IMR-90 (cell line): ENCODE measurements at regions not wholly inside any gene's neighbourhood (a gene's known extent, or its start where the extent isn't known, plus 50 kb on each side); places are given as distances from the start of the nearest gene placed in this dataset.

ENCODE experiments used
- ATAC-seq: fragments of 200-7000 bp; cut with Tn5 transposase; 2 replicates; pipeline ENCODE4 v1.9.1; 2020; ENCODE audit warnings: low read depth, mild to moderate bottlenecking, moderate library complexity
- BruUV-seq: library from RNA; stranded (reverse); fragments of 400-500 nt; replicated peaks from 2 replicates; lab custom pipeline; 2021; lab: Mats Ljungman, UMichigan
- CTCF ChIA-PET: fragments of 300-600 bp; formaldehyde crosslinking; extraction: SDS; loops from one replicate; lab custom pipeline; 2021; ENCODE audit warnings: antibody characterized with exemption; lab: Yijun Ruan, JAX
- POLR2A ChIA-PET: fragments of 300-600 bp; sonication (Branson Sonifier 250); formaldehyde crosslinking; loops from one replicate; lab custom pipeline; 2022; ENCODE audit warnings: antibody characterized with exemption; ENCODE audit not compliant: unreplicated experiment; lab: Charles Lee
- DNase-seq: peaks from one replicate; pipeline ENCODE4 v3.0.0; 2013
- H2AFZ ChIP-seq: replicated peaks from 2 replicates; pipeline ENCODE3; 2013; ENCODE audit warnings: low read length, mild to moderate bottlenecking; ENCODE audit not compliant: poor library complexity
- H2AK5ac ChIP-seq: 2 replicates; pipeline ENCODE4 v1.6.1; 2013; ENCODE audit warnings: low read depth, low read length, inconsistent platforms
- H2AK9ac ChIP-seq: replicated peaks from 2 replicates; pipeline ENCODE3; 2013; ENCODE audit warnings: mild to moderate bottlenecking, low read depth, low read length, moderate library complexity; ENCODE audit not compliant: poor library complexity
- H2BK120ac ChIP-seq: 2 replicates; pipeline ENCODE4 v1.6.1; 2013; ENCODE audit warnings: low read depth, low read length, inconsistent platforms
- H2BK15ac ChIP-seq: 3 replicates; pipeline ENCODE4 v1.6.1; 2013; ENCODE audit warnings: low read depth, low read length, inconsistent platforms
- H2BK20ac ChIP-seq: 2 replicates; pipeline ENCODE4 v1.6.1; 2013; ENCODE audit warnings: low read depth, mild to moderate bottlenecking, inconsistent platforms, low read length, moderate library complexity
- H2BK5ac ChIP-seq: 2 replicates; pipeline ENCODE4 v1.6.1; 2013; ENCODE audit warnings: mild to moderate bottlenecking, low read depth, low read length, inconsistent platforms; ENCODE audit not compliant: poor library complexity, severe bottlenecking
- H3K14ac ChIP-seq: replicated peaks from 2 replicates; pipeline ENCODE4 v1.6.1; 2013; ENCODE audit warnings: low read depth, low read length, inconsistent platforms
- H3K18ac ChIP-seq: 2 replicates; pipeline ENCODE4 v1.6.1; 2013; ENCODE audit warnings: low read depth, low read length, control low read depth
- H3K23ac ChIP-seq: 2 replicates; pipeline ENCODE4 v1.6.1; 2013; ENCODE audit warnings: low read depth, low read length, inconsistent platforms
- H3K27ac ChIP-seq: 2 replicates; pipeline ENCODE4 v1.5.1; 2013; ENCODE audit warnings: mild to moderate bottlenecking, control low read depth, low read length; ENCODE audit not compliant: insufficient read depth
- H3K27me3 ChIP-seq: 2 replicates; pipeline ENCODE4 v1.6.1; 2013; ENCODE audit warnings: low read length; ENCODE audit not compliant: control insufficient read depth, insufficient read depth
- H3K36me3 ChIP-seq: 2 replicates; pipeline ENCODE4 v1.6.1; 2013; ENCODE audit warnings: low read length, mixed read lengths; ENCODE audit not compliant: control insufficient read depth, insufficient read depth
- H3K4ac ChIP-seq: 2 replicates; pipeline ENCODE4 v1.6.1; 2013; ENCODE audit warnings: low read depth, low read length, inconsistent platforms
- H3K4me1 ChIP-seq: 2 replicates; pipeline ENCODE4 v1.6.1; 2013; ENCODE audit warnings: low read length, mixed read lengths; ENCODE audit not compliant: control insufficient read depth, insufficient read depth
- H3K4me2 ChIP-seq: 2 replicates; pipeline ENCODE4 v1.6.1; 2013; ENCODE audit warnings: low read depth, mild to moderate bottlenecking, control low read depth, low read length, moderate library complexity
- H3K4me3 ChIP-seq: 2 replicates; pipeline ENCODE4 v1.5.1; 2013; ENCODE audit warnings: low read depth, mild to moderate bottlenecking, control low read depth, low read length, moderate library complexity; ENCODE audit not compliant: insufficient read depth
- H3K56ac ChIP-seq: 2 replicates; pipeline ENCODE4 v1.6.1; 2013; ENCODE audit warnings: low read length, inconsistent platforms; ENCODE audit not compliant: insufficient read depth; ENCODE audit errors: extremely low read depth
- H3K79me1 ChIP-seq, 2 experiments: 2 replicates each; pipeline ENCODE4 v1.6.1; 2013; ENCODE audit warnings: low read length in 2 of 2, inconsistent platforms in 1 of 2, low read depth in 1 of 2
- H3K9ac ChIP-seq: 2 replicates; pipeline ENCODE4 v1.6.1; 2013; ENCODE audit warnings: low read depth, low read length, control low read depth
- H3K9me1 ChIP-seq: 2 replicates; pipeline ENCODE4 v1.6.1; 2013; ENCODE audit warnings: low read length, inconsistent platforms; ENCODE audit not compliant: insufficient read depth
- H3K9me3 ChIP-seq: 2 replicates; pipeline ENCODE4 v1.6.1; 2013; ENCODE audit warnings: low read length; ENCODE audit not compliant: control insufficient read depth, insufficient read depth
- H4K20me1 ChIP-seq: 2 replicates; pipeline ENCODE4 v1.6.1; 2013; ENCODE audit warnings: low read length, inconsistent platforms; ENCODE audit not compliant: insufficient read depth
- H4K5ac ChIP-seq: 2 replicates; pipeline ENCODE4 v1.6.1; 2013; ENCODE audit warnings: mild to moderate bottlenecking, low read depth, low read length, control low read depth
- H4K8ac ChIP-seq, 2 experiments: 2 replicates each; pipeline ENCODE4 v1.6.1; 2013; ENCODE audit warnings: low read depth in 2 of 2, low read length in 2 of 2, control low read depth in 1 of 2, inconsistent platforms in 1 of 2
- H4K91ac ChIP-seq: 2 replicates; pipeline ENCODE4 v1.6.1; 2013; ENCODE audit warnings: low read depth, low read length, inconsistent platforms; ENCODE audit not compliant: insufficient read depth
- BHLHE40 ChIP-seq: fragments of 150-350 bp; IDR thresholded peaks from 2 replicates; pipeline ENCODE4 v1.6.1; 2016; ENCODE audit warnings: mild to moderate bottlenecking, low read depth, low read length
- CEBPB ChIP-seq: IDR thresholded peaks from 2 replicates; pipeline ENCODE4 v1.6.1; 2012; ENCODE audit warnings: low read depth, low read length, improper control_type of control experiment
- CHD1 ChIP-seq: IDR thresholded peaks from 2 replicates; pipeline ENCODE4 v1.6.1; 2012; ENCODE audit warnings: low read depth, low read length, improper control_type of control experiment
- CTCF ChIP-seq: conservative IDR thresholded peaks from 2 replicates; pipeline ENCODE4 v1.5.1; 2012; ENCODE audit warnings: mild to moderate bottlenecking, low read depth, low read length, improper control_type of control experiment
- ELK1 ChIP-seq: fragments of 150-350 bp; IDR thresholded peaks from 2 replicates; pipeline ENCODE4 v1.6.1; 2016; ENCODE audit warnings: low read depth, mild to moderate bottlenecking, low read length, moderate library complexity, borderline replicate concordance
- FOS ChIP-seq: fragments of 150-350 bp; IDR thresholded peaks from 2 replicates; pipeline ENCODE4 v1.6.1; 2016; ENCODE audit warnings: low read depth, low read length
- MAFK ChIP-seq: IDR thresholded peaks from 2 replicates; pipeline ENCODE4 v1.6.1; 2012; ENCODE audit warnings: low read depth, low read length, improper control_type of control experiment
- MAZ ChIP-seq: IDR thresholded peaks from 2 replicates; pipeline ENCODE4 v1.6.1; 2012; ENCODE audit warnings: low read depth, mild to moderate bottlenecking, low read length, improper control_type of control experiment, moderate library complexity, borderline replicate concordance
- MXI1 ChIP-seq: IDR thresholded peaks from 2 replicates; pipeline ENCODE4 v1.6.1; 2012; ENCODE audit warnings: low read depth, mild to moderate bottlenecking, low read length, moderate library complexity, borderline replicate concordance
- NFE2L2 ChIP-seq: fragments of 150-350 bp; IDR thresholded peaks from 2 replicates; pipeline ENCODE4 v1.6.1; 2016; ENCODE audit warnings: low read depth, mild to moderate bottlenecking, low read length
- POLR2A ChIP-seq: IDR thresholded peaks from 2 replicates; pipeline ENCODE4 v1.6.1; 2012; ENCODE audit warnings: mild to moderate bottlenecking, low read depth, low read length
- RAD21 ChIP-seq: IDR thresholded peaks from 2 replicates; pipeline ENCODE4 v1.6.1; 2012; ENCODE audit warnings: low read length, improper control_type of control experiment
- RCOR1 ChIP-seq: IDR thresholded peaks from 2 replicates; pipeline ENCODE4 v1.6.1; 2012; ENCODE audit warnings: mild to moderate bottlenecking, low read length, improper control_type of control experiment; ENCODE audit not compliant: insufficient replicate concordance
- RFX5 ChIP-seq: IDR thresholded peaks from 2 replicates; pipeline ENCODE4 v1.8.0; 2012; ENCODE audit warnings: low read depth, mild to moderate bottlenecking, low read length, moderate library complexity
- SMC3 ChIP-seq: fragments of 150-350 bp; IDR thresholded peaks from 2 replicates; pipeline ENCODE4 v1.6.1; 2016; ENCODE audit warnings: low read depth, mild to moderate bottlenecking, antibody characterized with exemption, low read length, moderate library complexity
- USF2 ChIP-seq: fragments of 150-350 bp; IDR thresholded peaks from 2 replicates; pipeline ENCODE4 v1.6.1; 2017; ENCODE audit warnings: mild to moderate bottlenecking, antibody characterized with exemption, low read length, low read depth
- WGBS, 2 experiments: methylation state at CpG; one replicate each; pipeline versions ENCODE4 v1.1.5 to v1.1.7; 2013; ENCODE audit warnings: missing lambda C conversion rate in 2 of 2; ENCODE audit not compliant: insufficient read length in 1 of 2; ENCODE audit errors: extremely low coverage in 2 of 2; 5-methylcytosine and 5-hydroxymethylcytosine counted together
- dilution Hi-C: fragments of 300-500 bp; cut with HindIII; formaldehyde crosslinking; loops from one replicate; pipeline ENCODE4 v1.14.3; 2018; ENCODE audit warnings: low sequenced_read_pairs; ENCODE audit not compliant: unreplicated experiment
- in situ Hi-C: fragments of 300-500 bp; cut with MboI; formaldehyde crosslinking; loops from 3 replicates; pipeline ENCODE4 v1.14.3; 2019; ENCODE audit warnings: low sequenced_read_pairs, inconsistent platforms, mixed read lengths
- intact Hi-C: fragments of 100-400 bp; cut with micrococcal nuclease; formaldehyde crosslinking; loops from 2 replicates; pipeline ENCODE4 v1.10.0; 2022

GRCh38 chr3:104234442-104235194 lies 1132.1 kb upstream of the ALCAM start:
- DNase-seq (no peak), ATAC-seq (no peak)
- Histone ChIP-seq H2AK5ac (no peak overlapping the region), H2BK15ac (no peak overlapping the region), H3K4me1 (no peaks in the 10 kb centered on the region), H3K4me2 (no peak overlapping the region), H4K8ac (no peak overlapping the region), H4K91ac (no peak overlapping the region), H3K56ac (no peak overlapping the region), H3K79me1 (no peaks in the 10 kb centered on the region), H3K4ac (no peak overlapping the region), H3K14ac (no peak overlapping the region), H4K5ac (no peak overlapping the region), H3K23ac (no peak overlapping the region), H3K9me3 (no peaks in the 10 kb centered on the region), H2AFZ (no peak overlapping the region), H2BK120ac (no peak overlapping the region), H3K27ac (no peak overlapping the region), H2BK20ac (no peak overlapping the region), H3K9ac (no peak overlapping the region), H4K20me1 (no peaks in the 10 kb centered on the region), H3K9me1 (no peaks in the 10 kb centered on the region), H2BK5ac (no peak overlapping the region), H3K18ac (no peak overlapping the region), H2AK9ac (no peak overlapping the region), H3K36me3 (no peaks in the 10 kb centered on the region), H3K27me3 (no peaks in the 10 kb centered on the region), H3K4me3 (no peak overlapping the region)
- intact Hi-C loops, result no loop called here
- ChIA-PET CTCF (interaction anchor here (0.6 kb wide), 1 partner anchor 442 kb away, joined by 5 read pairs; no protein-coding TSS in a partner anchor), POLR2A (no interaction called here)
- dilution Hi-C loops, result no loop called here
- TF ChIP-seq CHD1 (no peak), BHLHE40 (no peak), MAFK (no peak), RCOR1 (no peak), MAZ (no peak), CEBPB (no peak), ELK1 (no peak), CTCF (no peak), NFE2L2 (no peak), RAD21 (no peak), POLR2A (no peak), FOS (no peak), MXI1 (no peak), USF2 (no peak), SMC3 (no peak), RFX5 (no peak)
- BruUV-seq, result no TSS peak
- no CpG with 5 or more reads among the region's 1 CpG for WGBS, 2 experiments
- in situ Hi-C loops, result no loop called here
